ENCODE measurements at regions not wholly inside any gene's neighbourhood (a gene's known extent, or its start where the extent isn't known, plus 50 kb on each side); places are given as distances from the start of the nearest gene placed in this dataset.

- TF ChIP-seq CTCF (IDR thresholded peaks at IDR 0.05; ENCODE audit: low read depth, low read length) (no peak), EZH2phosphoT487 (IDR thresholded peaks at IDR 0.05; ENCODE audit: low read depth) (no peak)
Measured at GRCh38 chr21:17976691-17977090, 157.5 kb upstream of the C21orf91 start.
